DOHH2 (cell line): ENCODE measurements at regions not wholly inside any gene's neighbourhood (a gene's known extent, or its start where the extent isn't known, plus 50 kb on each side); places are given as distances from the start of the nearest gene placed in this dataset.
"Not testable (repeated sequence)": the region's sequence is repeated elsewhere in the genome, so short reads cannot be mapped to it uniquely, and the experiment has no call there.

Experiments used
- H3F3A ChIP-seq: fragments of 200-600 bp; sonication (generic), shearing (Covaris generic); 2 replicates; pipeline ENCODE4 v1.6.0; 2016; ENCODE audit warnings: antibody characterized with exemption, mild to moderate bottlenecking; ENCODE audit not compliant: control insufficient read depth, insufficient read depth
- H3K27ac ChIP-seq: fragments of 200-600 bp; sonication (generic); 2 replicates; pipeline ENCODE4 v1.5.1; 2014; ENCODE audit warnings: low read depth, mild to moderate bottlenecking, low read length, moderate library complexity
- H3K27me3 ChIP-seq: fragments of 200-600 bp; sonication (generic); 2 replicates; pipeline ENCODE4 v1.6.1; 2014; ENCODE audit warnings: mild to moderate bottlenecking, low read length, mixed read lengths; ENCODE audit not compliant: control insufficient read depth
- H3K36me3 ChIP-seq: fragments of 200-600 bp; sonication (generic); 2 replicates; pipeline ENCODE4 v1.6.1; 2014; ENCODE audit warnings: mild to moderate bottlenecking, low read length, moderate library complexity, mixed read lengths; ENCODE audit not compliant: control insufficient read depth
- H3K4me1 ChIP-seq: fragments of 200-600 bp; sonication (generic); 2 replicates; pipeline ENCODE4 v1.6.1; 2014; ENCODE audit warnings: mild to moderate bottlenecking, low read length, mixed read lengths; ENCODE audit not compliant: control insufficient read depth
- H3K4me2 ChIP-seq: fragments of 200-600 bp; sonication (generic); 2 replicates; pipeline ENCODE4 v1.6.0; 2014; ENCODE audit warnings: mild to moderate bottlenecking, low read length, moderate library complexity
- H3K4me3 ChIP-seq: fragments of 200-600 bp; sonication (generic); 2 replicates; pipeline ENCODE4 v1.5.1; 2014; ENCODE audit warnings: mild to moderate bottlenecking, low read length, mixed read lengths
- H3K79me2 ChIP-seq: fragments of 200-600 bp; sonication (generic); 2 replicates; pipeline ENCODE4 v1.6.1; 2014; ENCODE audit warnings: mild to moderate bottlenecking, low read length, mixed read lengths; ENCODE audit not compliant: control insufficient read depth
- H3K9me2 ChIP-seq: fragments of 200-600 bp; sonication (generic); replicated peaks from 2 replicates; pipeline ENCODE4 v1.6.1; 2014; ENCODE audit warnings: mild to moderate bottlenecking, low read length, mixed read lengths; ENCODE audit not compliant: control insufficient read depth
- H3K9me3 ChIP-seq: fragments of 200-600 bp; sonication (generic); 2 replicates; pipeline ENCODE4 v1.6.1; 2014; ENCODE audit warnings: antibody characterized with exemption, low read length, mixed read lengths; ENCODE audit not compliant: control insufficient read depth, insufficient read depth
- H4K20me1 ChIP-seq: fragments of 200-600 bp; sonication (generic); 2 replicates; pipeline ENCODE4 v1.6.0; 2014; ENCODE audit warnings: low read depth, mild to moderate bottlenecking, antibody characterized with exemption, low read length, moderate library complexity; ENCODE audit not compliant: control insufficient read depth, insufficient read depth
- CTCF ChIP-seq: fragments of 200-600 bp; sonication (generic); IDR thresholded peaks from one replicate; pipeline ENCODE4 v1.5.1; 2014; ENCODE audit warnings: antibody characterized with exemption, mild to moderate bottlenecking, low read depth, low read length; ENCODE audit not compliant: poor library complexity, severe bottlenecking
- EZH2phosphoT487 ChIP-seq: fragments of 200-600 bp; sonication (generic); IDR thresholded peaks from 2 replicates; pipeline ENCODE4 v1.6.1; 2017; ENCODE audit warnings: borderline replicate concordance, mild to moderate bottlenecking, antibody characterized with exemption, low read length, moderate library complexity, mixed read lengths

- H3K27ac ChIP-seq = no peak overlapping the region
Observed at GRCh38 chr12:68392376-68392775, 60.2 kb upstream of the MDM1 start.

GRCh38 chr12:68393417-68393816 lies 61.3 kb upstream of the MDM1 start:
- no peaks in the 10 kb centered on the region for H3K36me3 ChIP-seq
- no peaks in the 10 kb centered on the region for H3K4me1 ChIP-seq
- H3F3A ChIP-seq = no peaks in the 10 kb centered on the region
- H3K27ac ChIP-seq = no peak overlapping the region
- H3K4me2 ChIP-seq = no peak overlapping the region
- no peaks in the 10 kb centered on the region for H3K9me2 ChIP-seq
- no peak overlapping the region for H3K4me3 ChIP-seq
- H3K27me3 ChIP-seq = no peaks in the 10 kb centered on the region
- H3K79me2 ChIP-seq = no peaks in the 10 kb centered on the region
- TF ChIP-seq CTCF (no peak), EZH2phosphoT487 (no peak)
- no peaks in the 10 kb centered on the region for H4K20me1 ChIP-seq
- peaks cover 3% of the 10 kb centered on the region; the same call in 1 of the 2 replicates for H3K9me3 ChIP-seq

More at GRCh38 chr12:68392376-68392775, 60.2 kb upstream of the MDM1 start:
- Histone ChIP-seq H3K4me1 (no peaks in the 10 kb centered on the region), H4K20me1 (no peaks in the 10 kb centered on the region), H3F3A (no peaks in the 10 kb centered on the region), H3K9me2 (no peaks in the 10 kb centered on the region), H3K79me2 (no peaks in the 10 kb centered on the region), H3K27me3 (no peaks in the 10 kb centered on the region), H3K36me3 (no peaks in the 10 kb centered on the region), H3K4me2 (no peak overlapping the region), H3K9me3 (peaks cover 3% of the 10 kb centered on the region; the same call in 1 of the 2 replicates), H3K4me3 (no peak overlapping the region)
- TF ChIP-seq EZH2phosphoT487 (no peak), CTCF (no peak)

- Histone ChIP-seq H3K27me3 (no peaks in the 10 kb centered on the region; the same call in 1 of the 2 replicates), H3K4me1 (no peaks in the 10 kb centered on the region), H3K9me2 (no peaks in the 10 kb centered on the region), H3F3A (no peaks in the 10 kb centered on the region), H4K20me1 (no peaks in the 10 kb centered on the region), H3K4me3 (no peak overlapping the region), H3K4me2 (no peak overlapping the region), H3K9me3 (no peaks in the 10 kb centered on the region), H3K79me2 (no peaks in the 10 kb centered on the region), H3K36me3 (no peaks in the 10 kb centered on the region), H3K27ac (no peak overlapping the region)
- no peak for TF ChIP-seq EZH2phosphoT487
- no peak for TF ChIP-seq CTCF
Observed at GRCh38 chr12:68397566-68398158, 65.5 kb upstream of the MDM1 start.

DNA sequence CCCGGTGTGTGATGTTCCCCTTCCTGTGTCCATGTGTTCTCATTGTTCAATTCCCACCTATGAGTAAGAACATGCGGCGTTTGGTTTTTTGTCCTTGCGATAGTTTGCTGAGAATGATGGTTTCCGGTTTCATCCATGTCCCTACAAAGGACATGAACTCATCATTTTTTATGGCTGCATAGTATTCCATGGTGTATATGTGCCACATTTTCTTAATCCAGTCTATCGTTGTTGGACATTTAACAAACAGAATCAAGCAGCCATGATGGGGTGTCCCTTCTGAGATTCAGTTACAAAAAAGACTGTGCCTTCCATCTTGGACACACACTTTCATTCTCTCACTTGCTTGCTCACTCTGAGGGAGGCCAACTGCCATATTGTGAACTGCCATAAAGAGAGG lies 66.5 kb upstream of the MDM1 start:
- H3K9me2 ChIP-seq, H3K27me3 ChIP-seq, H3K79me2 ChIP-seq, H4K20me1 ChIP-seq, H3K27ac ChIP-seq, H3K9me3 ChIP-seq, H3F3A ChIP-seq, H3K4me1 ChIP-seq, H3K36me3 ChIP-seq, H3K4me2 ChIP-seq, H3K4me3 ChIP-seq: not testable (repeated sequence)
